ENCODE measurements at regions not wholly inside any gene's neighbourhood (a gene's known extent, or its start where the extent isn't known, plus 50 kb on each side); places are given as distances from the start of the nearest gene placed in this dataset.

GRCh38 chr3:154690413-154690812, 260.4 kb upstream of the GPR149 start:
- no peak for TF ChIP-seq CTCF (IDR thresholded peaks at IDR 0.05)
- no peak for TF ChIP-seq POLR2A (IDR thresholded peaks at IDR 0.05)
- no peak for TF ChIP-seq EP300 (IDR thresholded peaks at IDR 0.05)
